AG04450 (cell line): ENCODE measurements at regions not wholly inside any gene's neighbourhood (a gene's known extent, or its start where the extent isn't known, plus 50 kb on each side); places are given as distances from the start of the nearest gene placed in this dataset.

Experiments
- CTCF ChIA-PET: fragments of 300-600, 350-600 bp; formaldehyde crosslinking; extraction: SDS; loops from one replicate; lab custom pipeline; 2022; ENCODE audit warnings: antibody characterized with exemption, inconsistent platforms; lab: Charles Lee
- POLR2A ChIA-PET: fragments of 350-600 bp; formaldehyde crosslinking; extraction: SDS; loops from one replicate; lab custom pipeline; 2021; ENCODE audit warnings: antibody characterized with exemption, inconsistent platforms; lab: Yijun Ruan, JAX
- DNase-seq: peaks from one replicate; pipeline ENCODE4 v3.0.0-alpha.2; 2011; ENCODE audit warnings: low read depth, low spot score
- H3K27ac ChIP-seq: one replicate; pipeline ENCODE4 v1.5.1; 2012; ENCODE audit warnings: low read depth, low read length, control low read depth
- H3K27me3 ChIP-seq: one replicate; pipeline ENCODE4 v1.6.0; 2012; ENCODE audit warnings: low read length; ENCODE audit not compliant: control insufficient read depth, insufficient read depth
- H3K4me3 ChIP-seq: 2 replicates; pipeline ENCODE4 v1.5.1; 2011; ENCODE audit warnings: mild to moderate bottlenecking, low read depth, low read length, control low read depth
- H3K9me3 ChIP-seq: 2 replicates; pipeline ENCODE4 v1.5.1; 2012; ENCODE audit warnings: low read length; ENCODE audit not compliant: control insufficient read depth, insufficient read depth
- TF ChIP-seq, protein P1 (sequence below): IDR thresholded peaks from 2 replicates; pipeline ENCODE4 v1.5.1; 2011; ENCODE audit warnings: low read depth, low read length, control low read depth, inconsistent platforms

DNA sequence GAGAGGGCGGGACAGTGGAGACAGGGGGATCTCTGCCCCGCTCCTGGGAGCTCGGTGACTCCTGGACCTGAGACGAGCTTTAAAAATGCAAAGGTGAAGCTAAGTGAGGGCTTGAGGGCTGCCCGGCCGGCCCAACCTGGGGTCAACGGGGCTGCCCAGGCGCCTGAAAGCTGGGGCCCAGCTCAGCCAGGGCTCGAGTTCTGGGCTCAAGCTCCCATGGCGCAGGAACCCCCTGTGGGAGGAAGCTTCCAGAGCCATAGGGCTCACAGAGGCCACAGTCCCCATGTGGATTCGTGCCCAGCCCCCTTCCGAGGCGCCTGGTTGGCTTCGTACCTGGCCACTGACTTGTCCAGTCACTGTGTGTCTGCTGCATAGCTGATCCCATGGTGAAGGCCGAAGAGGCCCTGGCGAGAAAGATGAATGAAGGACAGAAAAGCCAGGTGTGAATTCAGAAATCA lies 75.8 kb upstream of the GSE1 start:
- no peak overlapping the region for H3K27ac ChIP-seq
- TF ChIP-seq, protein P1, sequence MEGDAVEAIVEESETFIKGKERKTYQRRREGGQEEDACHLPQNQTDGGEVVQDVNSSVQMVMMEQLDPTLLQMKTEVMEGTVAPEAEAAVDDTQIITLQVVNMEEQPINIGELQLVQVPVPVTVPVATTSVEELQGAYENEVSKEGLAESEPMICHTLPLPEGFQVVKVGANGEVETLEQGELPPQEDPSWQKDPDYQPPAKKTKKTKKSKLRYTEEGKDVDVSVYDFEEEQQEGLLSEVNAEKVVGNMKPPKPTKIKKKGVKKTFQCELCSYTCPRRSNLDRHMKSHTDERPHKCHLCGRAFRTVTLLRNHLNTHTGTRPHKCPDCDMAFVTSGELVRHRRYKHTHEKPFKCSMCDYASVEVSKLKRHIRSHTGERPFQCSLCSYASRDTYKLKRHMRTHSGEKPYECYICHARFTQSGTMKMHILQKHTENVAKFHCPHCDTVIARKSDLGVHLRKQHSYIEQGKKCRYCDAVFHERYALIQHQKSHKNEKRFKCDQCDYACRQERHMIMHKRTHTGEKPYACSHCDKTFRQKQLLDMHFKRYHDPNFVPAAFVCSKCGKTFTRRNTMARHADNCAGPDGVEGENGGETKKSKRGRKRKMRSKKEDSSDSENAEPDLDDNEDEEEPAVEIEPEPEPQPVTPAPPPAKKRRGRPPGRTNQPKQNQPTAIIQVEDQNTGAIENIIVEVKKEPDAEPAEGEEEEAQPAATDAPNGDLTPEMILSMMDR: no peak
- ChIA-PET CTCF (no interaction called here), POLR2A (no interaction called here)
- no peaks in the 10 kb centered on the region for H3K27me3 ChIP-seq
- no peak overlapping the region for H3K4me3 ChIP-seq
- H3K9me3 ChIP-seq: peaks cover 14% of the 10 kb centered on the region
- no peak for DNase-seq

DNA sequence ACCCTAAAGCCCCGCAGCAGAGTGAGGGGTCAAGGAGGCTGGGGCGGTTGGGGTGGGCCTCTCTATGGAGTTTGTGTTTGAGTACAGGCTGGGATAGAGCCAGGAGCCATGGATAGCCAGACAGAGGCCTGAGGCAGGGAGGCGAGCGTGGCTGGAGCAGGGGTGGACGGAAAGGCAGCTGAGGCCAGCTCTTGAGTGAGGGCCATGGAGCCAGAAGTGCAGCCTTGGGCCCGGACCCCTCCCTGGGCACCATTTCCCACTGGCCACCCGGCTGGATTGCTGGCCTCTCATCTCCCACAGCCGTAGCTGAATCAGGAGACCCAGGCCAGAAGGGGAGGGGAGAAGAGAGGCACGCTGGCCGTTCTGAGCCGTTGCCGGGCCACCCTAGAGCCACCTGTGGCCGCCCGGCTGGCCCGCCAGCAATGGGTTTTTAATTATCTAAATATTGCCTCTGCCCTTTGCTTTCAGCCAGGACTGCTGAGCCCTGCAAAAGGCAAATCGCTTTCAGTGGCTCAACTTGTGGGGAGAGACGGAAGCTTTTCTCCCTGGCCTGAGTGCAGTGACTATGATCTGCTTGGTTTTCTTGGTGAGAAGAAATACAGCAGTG lies 75.2 kb upstream of the GSE1 start:
- CTCF ChIA-PET: no interaction called here

DNA sequence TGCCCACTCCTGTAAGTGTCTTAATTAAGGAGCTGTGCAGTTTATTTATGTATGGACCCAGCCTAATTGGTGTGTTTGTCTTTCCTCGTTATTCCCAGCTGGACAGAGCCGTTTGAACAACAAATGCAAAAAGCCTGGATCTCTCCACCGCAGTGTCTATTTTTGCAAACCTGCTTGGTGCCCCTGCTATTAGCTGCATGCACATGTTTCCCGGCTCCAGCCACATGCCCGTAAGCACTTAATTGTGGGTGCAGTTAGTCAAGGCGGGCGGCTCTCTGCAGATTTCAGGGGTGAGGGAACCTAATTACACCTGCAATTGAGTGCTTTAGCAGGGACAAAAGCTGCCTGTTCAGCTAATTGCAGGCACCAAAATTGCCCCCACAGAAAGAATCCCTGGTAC lies 74.0 kb upstream of the GSE1 start:
- TF ChIP-seq, protein P1: no peak
- Histone ChIP-seq H3K27ac (no peak overlapping the region), H3K4me3 (no peak overlapping the region), H3K9me3 (peaks cover 14% of the 10 kb centered on the region), H3K27me3 (no peaks in the 10 kb centered on the region)
- POLR2A ChIA-PET: no interaction called here
- no peak for DNase-seq
- CTCF ChIA-PET: interaction anchor here (1.0 kb wide), 1 partner anchor 11 kb away, joined by 5 read pairs; no protein-coding TSS in a partner anchor

More for the DNA sequence above, 75.2 kb upstream of the GSE1 start:
- Histone ChIP-seq H3K27ac (no peak overlapping the region), H3K27me3 (no peaks in the 10 kb centered on the region), H3K9me3 (peaks cover 14% of the 10 kb centered on the region), H3K4me3 (no peak overlapping the region)
- TF ChIP-seq, protein P1: no peak
- POLR2A ChIA-PET: interaction anchor here (0.7 kb wide), 1 partner anchor 177 kb away, joined by 3 read pairs; no protein-coding TSS in a partner anchor
- no peak for DNase-seq

DNA sequence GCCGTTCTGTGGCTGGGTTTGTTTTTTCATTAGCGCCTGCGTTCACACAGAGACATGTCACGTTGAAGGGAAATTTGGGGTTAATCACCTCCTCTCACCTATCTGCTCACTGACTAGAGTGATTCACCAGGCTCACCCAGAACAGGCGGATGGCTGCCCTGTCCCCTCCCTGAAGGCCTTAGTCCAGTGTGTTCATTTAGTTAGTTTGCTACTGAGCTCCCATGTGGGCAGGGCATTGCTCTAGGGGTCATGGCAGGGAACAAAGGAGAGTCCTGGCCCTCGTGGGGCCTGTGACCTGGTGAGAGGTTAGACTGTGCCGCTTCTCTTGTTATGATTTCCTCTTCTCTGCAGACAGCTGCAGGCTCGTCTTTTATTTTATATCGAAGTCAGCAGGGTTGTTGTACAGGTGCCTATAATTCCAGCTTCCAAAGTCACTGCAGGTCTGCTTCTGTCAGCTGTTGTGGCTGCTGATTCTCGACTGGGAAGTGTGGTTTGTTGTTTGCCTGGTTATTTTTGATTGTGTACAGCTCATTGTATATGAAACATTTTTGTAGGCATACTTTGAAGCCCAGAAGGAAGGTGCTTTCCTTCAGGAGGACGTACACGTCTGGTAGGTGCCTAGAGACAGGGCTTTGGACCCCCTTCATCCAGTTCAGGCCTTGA lies 73.4 kb upstream of the GSE1 start:
- POLR2A ChIA-PET: interaction anchor here (0.6 kb wide), 1 partner anchor 16 kb away, joined by 3 read pairs; no protein-coding TSS in a partner anchor
- TF ChIP-seq, protein P1: no peak
- CTCF ChIA-PET: interaction anchor here (0.7 to 1.1 kb wide), 3 partner anchors 10 to 77 kb away, joined by 3 to 5 read pairs (median 4); no protein-coding TSS in a partner anchor
- Histone ChIP-seq H3K27ac (no peak overlapping the region), H3K27me3 (no peaks in the 10 kb centered on the region), H3K4me3 (no peak overlapping the region), H3K9me3 (peaks cover 14% of the 10 kb centered on the region)
- DNase-seq: no peak

DNA sequence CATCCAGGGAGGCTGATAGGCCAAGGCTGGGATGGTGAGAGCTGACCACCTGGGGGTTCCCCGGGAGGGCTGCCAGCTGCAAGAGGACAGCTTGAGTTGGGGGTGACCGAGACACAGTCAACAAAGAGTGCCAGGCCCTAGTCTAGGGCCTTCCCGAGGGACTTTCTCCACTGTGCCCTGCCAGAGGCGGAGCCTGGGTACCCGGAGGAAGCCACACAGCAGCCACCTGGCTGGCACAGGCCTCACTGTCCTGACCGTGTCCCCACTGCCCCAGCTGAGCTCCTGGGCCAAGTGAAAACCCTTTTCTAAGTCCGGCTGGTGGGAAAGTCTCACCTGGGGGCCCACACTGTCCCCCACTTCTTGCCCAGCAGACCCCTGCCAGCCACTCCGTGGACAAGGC lies 71.9 kb upstream of the GSE1 start:
- ChIA-PET POLR2A (no interaction called here), CTCF (interaction anchor here (1.0 kb wide), 1 partner anchor 12 kb away, joined by 3 read pairs; no protein-coding TSS in a partner anchor)
- Histone ChIP-seq H3K9me3 (peaks cover 14% of the 10 kb centered on the region), H3K27ac (no peak overlapping the region), H3K27me3 (no peaks in the 10 kb centered on the region), H3K4me3 (no peak overlapping the region)
- TF ChIP-seq, protein P1: no peak
- no peak for DNase-seq
